ENCODE measurements at regions not wholly inside any gene's neighbourhood (a gene's known extent, or its start where the extent isn't known, plus 50 kb on each side); places are given as distances from the start of the nearest gene placed in this dataset.

DNA sequence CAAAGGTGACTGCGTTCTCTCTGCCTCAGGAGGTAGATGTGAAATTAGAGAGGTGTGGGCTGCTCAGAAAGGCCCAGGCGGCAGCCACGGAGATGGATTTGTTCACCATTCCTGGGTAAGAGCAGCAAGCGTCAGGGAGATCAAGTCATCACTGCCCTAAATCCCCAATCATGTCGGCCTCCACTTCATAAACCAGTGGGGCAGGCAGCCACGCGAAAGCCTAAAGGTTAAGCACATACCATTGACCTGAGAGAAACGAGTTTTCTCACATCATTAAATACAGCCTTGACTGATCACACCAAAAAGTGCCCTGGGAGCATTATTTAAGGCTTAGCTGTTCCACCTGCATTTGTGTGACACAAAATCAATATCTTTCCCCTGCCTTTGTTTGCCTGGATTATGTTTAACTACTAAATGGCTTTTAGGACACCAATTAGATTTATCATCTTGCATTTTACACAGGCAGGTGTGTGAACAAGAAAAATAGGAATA, 50.7 kb upstream of the FOXB1 start:
- no peak overlapping the region for H3K4me3 Mint-ChIP-seq
- Histone ChIP-seq H3K36me3 (ENCODE audit: control insufficient read depth, insufficient read depth, low read length) (no peaks in the 10 kb centered on the region), H3K4me1 (ENCODE audit: control insufficient read depth, insufficient read depth, low read length, poor library complexity, severe bottlenecking) (no peaks in the 10 kb centered on the region), H3K27me3 (ENCODE audit: control insufficient read depth, insufficient read depth, low read length) (peaks cover 6% of the 10 kb centered on the region), H3K27ac (ENCODE audit: insufficient read depth, low read length, poor library complexity, severe bottlenecking) (no peak overlapping the region), H3K9me3 (ENCODE audit: control insufficient read depth in 2 of 2, low read length in 2 of 2) (peaks cover 3 to 9% of the 10 kb centered on the region in 2 experiments), H3K4me3 (ENCODE audit: low read depth, low read length) (no peak overlapping the region)
- no peaks in the 10 kb centered on the region for H3K36me3 Mint-ChIP-seq
- H3K27ac Mint-ChIP-seq = no peak overlapping the region
- H3K4me1 Mint-ChIP-seq = peaks cover 0 to 7% (median 1%) of the 10 kb centered on the region in 4 donors
- ATAC-seq (ENCODE audit: low read depth in 2 of 2) = no peak
- H3K9me3 Mint-ChIP-seq = peaks cover 0 to 12% (median 0%) of the 10 kb centered on the region in 7 donors
- H3K27me3 Mint-ChIP-seq = peaks cover 23% of the 10 kb centered on the region
- DNase-seq = no peak

DNA sequence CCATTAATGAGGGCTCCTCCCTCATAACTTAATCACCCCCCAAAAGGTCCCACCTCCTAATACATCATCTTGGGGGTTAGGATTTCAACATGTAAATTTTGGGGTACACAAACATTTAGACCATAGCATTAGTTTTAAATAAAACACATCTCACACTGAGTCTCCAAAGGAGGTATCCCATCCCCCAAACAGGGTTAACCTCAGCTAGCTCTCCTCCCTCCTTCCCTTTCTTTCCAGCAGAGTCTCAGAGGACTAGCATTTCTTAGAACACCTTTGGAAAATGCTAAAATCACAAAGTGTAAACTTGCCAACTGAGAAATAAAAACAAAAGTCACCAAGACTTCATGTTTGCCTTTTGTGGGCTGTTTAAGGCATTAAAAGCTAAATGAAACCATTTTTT, 51.2 kb upstream of the FOXB1 start:
- H3K4me3 Mint-ChIP-seq = no peak overlapping the region
- no peak for DNase-seq
- no peaks in the 10 kb centered on the region for H3K36me3 Mint-ChIP-seq
- no peak overlapping the region for H3K27ac ChIP-seq (ENCODE audit: insufficient read depth, low read length, poor library complexity, severe bottlenecking)
- peaks cover 0 to 9% (median 0%) of the 10 kb centered on the region in 7 donors for H3K9me3 Mint-ChIP-seq
- H3K27ac Mint-ChIP-seq = no peak overlapping the region
- H3K27me3 Mint-ChIP-seq = peaks cover 19% of the 10 kb centered on the region
- peaks cover 0 to 9% of the 10 kb centered on the region in 2 experiments for H3K9me3 ChIP-seq (ENCODE audit: control insufficient read depth in 2 of 2, low read length in 2 of 2)
- H3K27me3 ChIP-seq (ENCODE audit: control insufficient read depth, insufficient read depth, low read length) = peaks cover 6% of the 10 kb centered on the region
- H3K36me3 ChIP-seq (ENCODE audit: control insufficient read depth, insufficient read depth, low read length) = no peaks in the 10 kb centered on the region
- no peaks in the 10 kb centered on the region for H3K4me1 ChIP-seq (ENCODE audit: control insufficient read depth, insufficient read depth, low read length, poor library complexity, severe bottlenecking)
- no peak overlapping the region for H3K4me3 ChIP-seq (ENCODE audit: low read depth, low read length)
- peaks cover 0 to 7% (median 1%) of the 10 kb centered on the region in 4 donors for H3K4me1 Mint-ChIP-seq
- ATAC-seq (ENCODE audit: low read depth in 2 of 2) = no peak

GRCh38 chr15:59950603-59951388, 53.3 kb upstream of the FOXB1 start:
- DNase-seq = no peak
- Histone ChIP-seq H3K27ac (ENCODE audit: insufficient read depth, low read length, poor library complexity, severe bottlenecking) (no peak overlapping the region), H3K36me3 (ENCODE audit: control insufficient read depth, insufficient read depth, low read length) (no peaks in the 10 kb centered on the region), H3K27me3 (ENCODE audit: control insufficient read depth, insufficient read depth, low read length) (peaks cover 4% of the 10 kb centered on the region), H3K4me3 (ENCODE audit: low read depth, low read length) (no peak overlapping the region), H3K9me3 (ENCODE audit: control insufficient read depth in 2 of 2, low read length in 2 of 2) (peaks cover 0 to 6% of the 10 kb centered on the region in 2 experiments), H3K4me1 (ENCODE audit: control insufficient read depth, insufficient read depth, low read length, poor library complexity, severe bottlenecking) (no peaks in the 10 kb centered on the region)
- Mint-ChIP-seq H3K4me3 (no peak overlapping the region), H3K27ac (no peak overlapping the region), H3K36me3 (no peaks in the 10 kb centered on the region), H3K4me1 (peaks cover 0 to 7% (median 1%) of the 10 kb centered on the region in 4 donors), H3K27me3 (peaks cover 30% of the 10 kb centered on the region), H3K9me3 (peaks cover 0 to 4% (median 0%) of the 10 kb centered on the region in 7 donors)
- ATAC-seq (ENCODE audit: low read depth in 2 of 2) = no peak

DNA sequence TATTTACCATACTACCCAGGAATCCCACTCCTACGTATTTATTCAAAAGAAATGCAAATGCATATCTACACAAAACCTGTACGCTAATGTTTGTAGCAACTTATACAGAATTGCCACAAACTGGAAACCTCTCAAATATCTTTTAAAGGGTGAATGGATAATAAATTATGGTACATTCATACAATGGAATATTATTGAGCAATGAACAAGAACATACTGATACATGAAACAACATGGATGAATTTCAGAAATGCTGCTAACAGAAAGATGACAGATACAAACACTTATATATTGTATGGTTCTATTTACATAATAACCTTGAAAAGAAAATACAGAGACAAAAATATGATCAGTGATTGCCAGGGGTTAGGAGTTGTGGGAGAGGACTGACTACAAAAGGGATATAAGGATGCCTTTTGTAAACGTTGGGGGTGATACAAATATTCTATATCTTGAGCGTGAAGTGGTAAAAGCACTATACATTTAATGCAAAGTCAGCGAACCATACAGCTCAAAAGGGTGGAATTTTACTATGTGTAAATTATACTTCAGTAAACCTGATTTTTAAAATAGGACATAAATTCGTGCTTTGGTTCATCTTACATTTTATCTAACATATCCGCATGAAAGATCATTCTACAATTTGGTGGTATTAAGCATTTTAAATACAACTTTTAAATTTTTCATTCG, 55.0 kb upstream of the FOXB1 start:
- peaks cover 34% of the 10 kb centered on the region for H3K27me3 Mint-ChIP-seq
- no peak overlapping the region for H3K4me3 ChIP-seq (ENCODE audit: low read depth, low read length)
- no peaks in the 10 kb centered on the region for H3K36me3 ChIP-seq (ENCODE audit: control insufficient read depth, insufficient read depth, low read length)
- no peak overlapping the region for H3K27ac Mint-ChIP-seq
- H3K27ac ChIP-seq (ENCODE audit: insufficient read depth, low read length, poor library complexity, severe bottlenecking) = no peak overlapping the region
- H3K9me3 Mint-ChIP-seq = peaks cover 0 to 4% (median 0%) of the 10 kb centered on the region in 7 donors
- no peaks in the 10 kb centered on the region for H3K36me3 Mint-ChIP-seq
- H3K9me3 ChIP-seq (ENCODE audit: control insufficient read depth in 2 of 2, low read length in 2 of 2) = no peaks in the 10 kb centered on the region
- H3K4me1 Mint-ChIP-seq = peaks cover 0 to 7% (median 1%) of the 10 kb centered on the region in 4 donors
- no peak for DNase-seq
- no peaks in the 10 kb centered on the region for H3K27me3 ChIP-seq (ENCODE audit: control insufficient read depth, insufficient read depth, low read length)
- no peak overlapping the region for H3K4me3 Mint-ChIP-seq
- ATAC-seq (ENCODE audit: low read depth in 2 of 2) = no peak
- H3K4me1 ChIP-seq (ENCODE audit: control insufficient read depth, insufficient read depth, low read length, poor library complexity, severe bottlenecking) = no peaks in the 10 kb centered on the region

- no peak overlapping the region for H3K4me3 ChIP-seq (ENCODE audit: low read depth, low read length)
- Mint-ChIP-seq H3K27me3 (peaks cover 42% of the 10 kb centered on the region), H3K9me3 (peaks cover 0 to 4% (median 0%) of the 10 kb centered on the region in 7 donors), H3K4me1 (peaks cover 0 to 7% (median 1%) of the 10 kb centered on the region in 4 donors), H3K36me3 (no peaks in the 10 kb centered on the region), H3K4me3 (no peak overlapping the region), H3K27ac (no peak overlapping the region)
- no peaks in the 10 kb centered on the region for H3K36me3 ChIP-seq (ENCODE audit: control insufficient read depth, insufficient read depth, low read length)
- H3K27ac ChIP-seq (ENCODE audit: insufficient read depth, low read length, poor library complexity, severe bottlenecking) = no peak overlapping the region
- H3K4me1 ChIP-seq (ENCODE audit: control insufficient read depth, insufficient read depth, low read length, poor library complexity, severe bottlenecking) = no peaks in the 10 kb centered on the region
- DNase-seq = no peak
- H3K27me3 ChIP-seq (ENCODE audit: control insufficient read depth, insufficient read depth, low read length) = peaks cover 2% of the 10 kb centered on the region
- no peak for ATAC-seq (ENCODE audit: low read depth in 2 of 2)
- no peaks in the 10 kb centered on the region for H3K9me3 ChIP-seq (ENCODE audit: control insufficient read depth in 2 of 2, low read length in 2 of 2)
Measured at GRCh38 chr15:59946084-59946483, 58.0 kb upstream of the FOXB1 start.

DNA sequence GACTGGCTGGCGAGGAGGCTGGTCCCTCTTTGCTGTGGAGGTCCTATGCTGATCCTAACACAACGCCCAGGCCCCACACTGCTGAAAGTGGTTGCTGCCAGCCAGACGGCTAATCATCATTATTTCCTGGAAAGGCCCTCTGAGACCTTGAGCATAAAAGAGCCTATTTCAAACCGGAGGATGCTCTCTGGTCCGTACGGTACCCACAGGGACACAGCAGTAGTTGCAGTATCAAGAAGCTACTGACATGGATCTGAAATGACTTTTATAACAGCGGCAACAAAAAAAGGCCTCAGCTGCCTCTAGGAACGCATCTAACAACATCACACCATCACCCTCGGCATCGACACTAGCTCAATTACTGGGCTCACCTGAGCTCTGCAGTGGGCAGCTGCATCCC, 59.1 kb upstream of the FOXB1 start:
- Mint-ChIP-seq H3K27me3 (peaks cover 43% of the 10 kb centered on the region), H3K36me3 (no peaks in the 10 kb centered on the region), H3K4me1 (peaks cover 0 to 7% (median 1%) of the 10 kb centered on the region in 4 donors), H3K9me3 (peaks cover 0 to 4% (median 0%) of the 10 kb centered on the region in 7 donors), H3K27ac (no peak overlapping the region), H3K4me3 (no peak overlapping the region)
- DNase-seq = no peak
- Histone ChIP-seq H3K27ac (ENCODE audit: insufficient read depth, low read length, poor library complexity, severe bottlenecking) (no peak overlapping the region), H3K9me3 (ENCODE audit: control insufficient read depth in 2 of 2, low read length in 2 of 2) (no peaks in the 10 kb centered on the region), H3K4me1 (ENCODE audit: control insufficient read depth, insufficient read depth, low read length, poor library complexity, severe bottlenecking) (no peaks in the 10 kb centered on the region), H3K36me3 (ENCODE audit: control insufficient read depth, insufficient read depth, low read length) (no peaks in the 10 kb centered on the region), H3K27me3 (ENCODE audit: control insufficient read depth, insufficient read depth, low read length) (peaks cover 2% of the 10 kb centered on the region), H3K4me3 (ENCODE audit: low read depth, low read length) (no peak overlapping the region)
- ATAC-seq (ENCODE audit: low read depth in 2 of 2) = no peak

GRCh38 chr15:59941612-59942011, 62.5 kb upstream of the FOXB1 start:
- H3K4me1 ChIP-seq (ENCODE audit: control insufficient read depth, insufficient read depth, low read length, poor library complexity, severe bottlenecking) = no peaks in the 10 kb centered on the region
- H3K36me3 ChIP-seq (ENCODE audit: control insufficient read depth, insufficient read depth, low read length) = no peaks in the 10 kb centered on the region
- no peaks in the 10 kb centered on the region for H3K9me3 ChIP-seq (ENCODE audit: control insufficient read depth in 2 of 2, low read length in 2 of 2)
- no peak overlapping the region for H3K4me3 ChIP-seq (ENCODE audit: low read depth, low read length)
- H3K36me3 Mint-ChIP-seq = no peaks in the 10 kb centered on the region
- peaks cover 8% of the 10 kb centered on the region for H3K27me3 ChIP-seq (ENCODE audit: control insufficient read depth, insufficient read depth, low read length)
- no peak overlapping the region for H3K4me3 Mint-ChIP-seq
- no peak overlapping the region for H3K27ac ChIP-seq (ENCODE audit: insufficient read depth, low read length, poor library complexity, severe bottlenecking)
- ATAC-seq (ENCODE audit: low read depth in 2 of 2) (no peak), DNase-seq (no peak)
- no peaks in the 10 kb centered on the region for H3K4me1 Mint-ChIP-seq
- H3K27ac Mint-ChIP-seq = no peak overlapping the region
- no peaks in the 10 kb centered on the region for H3K9me3 Mint-ChIP-seq
- H3K27me3 Mint-ChIP-seq = peaks cover 43% of the 10 kb centered on the region
